GM10248 (cell line): ENCODE measurements at regions not wholly inside any gene's neighbourhood (a gene's known extent, or its start where the extent isn't known, plus 50 kb on each side); places are given as distances from the start of the nearest gene placed in this dataset.

ENCODE experiments used
- CTCF ChIA-PET: fragments of 300-600 bp; sonication (Branson Sonifier 250); formaldehyde crosslinking; extraction: SDS; loops from one replicate; lab custom pipeline; 2021; ENCODE audit warnings: antibody characterized with exemption; lab: Yijun Ruan, JAX
- POLR2A ChIA-PET: fragments of 350-650 bp; sonication (Branson Sonifier 250); formaldehyde crosslinking; extraction: SDS; loops from one replicate; lab custom pipeline; 2020; ENCODE audit warnings: antibody characterized with exemption; lab: Yijun Ruan, JAX
- DNase-seq: peaks from one replicate; pipeline ENCODE4 v3.0.0; 2012; ENCODE audit errors: extremely low spot score
- TF ChIP-seq, protein P1 (sequence below): IDR thresholded peaks from 2 replicates; pipeline ENCODE4 v1.5.1; 2012; ENCODE audit warnings: mild to moderate bottlenecking, low read depth; ENCODE audit errors: extremely low read depth, missing control alignments, control extremely low read depth

DNA sequence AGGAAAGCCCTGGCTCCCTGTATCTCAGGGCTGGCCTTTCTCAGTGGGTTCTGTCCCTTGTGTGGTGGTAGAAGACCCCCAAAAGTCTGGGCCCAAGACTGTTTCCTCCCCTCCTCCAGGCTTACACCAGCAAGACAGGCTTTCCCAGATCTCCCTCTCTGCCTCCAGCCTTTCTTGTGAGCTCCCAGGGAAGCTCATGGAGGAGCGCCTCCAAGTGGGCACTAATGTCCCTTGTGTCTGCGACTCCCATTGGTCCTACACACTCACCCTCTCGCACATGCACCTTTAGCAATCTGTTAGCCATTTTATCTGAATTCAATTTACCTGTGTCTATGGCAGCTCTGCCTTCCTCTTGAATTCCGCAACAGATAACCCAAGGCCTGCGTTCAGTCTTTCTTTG is 251.1 kb upstream of the CAND1 start:
- DNase-seq = no peak
- ChIA-PET POLR2A (no interaction called here), CTCF (interaction anchor here (1.1 kb wide), 1 partner anchor 9 kb away, joined by 4 read pairs; no protein-coding TSS in a partner anchor)
- TF ChIP-seq, protein P1, sequence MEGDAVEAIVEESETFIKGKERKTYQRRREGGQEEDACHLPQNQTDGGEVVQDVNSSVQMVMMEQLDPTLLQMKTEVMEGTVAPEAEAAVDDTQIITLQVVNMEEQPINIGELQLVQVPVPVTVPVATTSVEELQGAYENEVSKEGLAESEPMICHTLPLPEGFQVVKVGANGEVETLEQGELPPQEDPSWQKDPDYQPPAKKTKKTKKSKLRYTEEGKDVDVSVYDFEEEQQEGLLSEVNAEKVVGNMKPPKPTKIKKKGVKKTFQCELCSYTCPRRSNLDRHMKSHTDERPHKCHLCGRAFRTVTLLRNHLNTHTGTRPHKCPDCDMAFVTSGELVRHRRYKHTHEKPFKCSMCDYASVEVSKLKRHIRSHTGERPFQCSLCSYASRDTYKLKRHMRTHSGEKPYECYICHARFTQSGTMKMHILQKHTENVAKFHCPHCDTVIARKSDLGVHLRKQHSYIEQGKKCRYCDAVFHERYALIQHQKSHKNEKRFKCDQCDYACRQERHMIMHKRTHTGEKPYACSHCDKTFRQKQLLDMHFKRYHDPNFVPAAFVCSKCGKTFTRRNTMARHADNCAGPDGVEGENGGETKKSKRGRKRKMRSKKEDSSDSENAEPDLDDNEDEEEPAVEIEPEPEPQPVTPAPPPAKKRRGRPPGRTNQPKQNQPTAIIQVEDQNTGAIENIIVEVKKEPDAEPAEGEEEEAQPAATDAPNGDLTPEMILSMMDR = no peak

- ChIA-PET CTCF (no interaction called here), POLR2A (no interaction called here)
- DNase-seq = no peak
- TF ChIP-seq, protein P1 = no peak
Measured at GRCh38 chr12:67019070-67019469, 250.1 kb upstream of the CAND1 start.

GRCh38 chr12:67025543-67026114 is 243.5 kb upstream of the CAND1 start:
- ChIA-PET CTCF (interaction anchor here (0.6 to 2.7 kb wide), 16 partner anchors 9 to 917 kb away, joined by 3 to 15 read pairs (median 3); no protein-coding TSS in a partner anchor), POLR2A (no interaction called here)
- peak; percentile 40 for DNase-seq

GRCh38 chr12:67026487-67027246 is 242.5 kb upstream of the CAND1 start:
- POLR2A ChIA-PET = no interaction called here
- TF ChIP-seq, protein P1 = no peak
- CTCF ChIA-PET = interaction anchor here (0.8 to 2.7 kb wide), 9 partner anchors 8 to 227 kb away, joined by 3 to 15 read pairs (median 4); no protein-coding TSS in a partner anchor
- no peak for DNase-seq

More at GRCh38 chr12:67025543-67026114, 243.5 kb upstream of the CAND1 start:
- TF ChIP-seq, protein P1 = peak; percentile 72

- ChIA-PET POLR2A (no interaction called here), CTCF (no interaction called here)
- TF ChIP-seq, protein P1 = no peak
- DNase-seq = no peak
Measured at GRCh38 chr12:67028529-67028928, 240.6 kb upstream of the CAND1 start.

DNA sequence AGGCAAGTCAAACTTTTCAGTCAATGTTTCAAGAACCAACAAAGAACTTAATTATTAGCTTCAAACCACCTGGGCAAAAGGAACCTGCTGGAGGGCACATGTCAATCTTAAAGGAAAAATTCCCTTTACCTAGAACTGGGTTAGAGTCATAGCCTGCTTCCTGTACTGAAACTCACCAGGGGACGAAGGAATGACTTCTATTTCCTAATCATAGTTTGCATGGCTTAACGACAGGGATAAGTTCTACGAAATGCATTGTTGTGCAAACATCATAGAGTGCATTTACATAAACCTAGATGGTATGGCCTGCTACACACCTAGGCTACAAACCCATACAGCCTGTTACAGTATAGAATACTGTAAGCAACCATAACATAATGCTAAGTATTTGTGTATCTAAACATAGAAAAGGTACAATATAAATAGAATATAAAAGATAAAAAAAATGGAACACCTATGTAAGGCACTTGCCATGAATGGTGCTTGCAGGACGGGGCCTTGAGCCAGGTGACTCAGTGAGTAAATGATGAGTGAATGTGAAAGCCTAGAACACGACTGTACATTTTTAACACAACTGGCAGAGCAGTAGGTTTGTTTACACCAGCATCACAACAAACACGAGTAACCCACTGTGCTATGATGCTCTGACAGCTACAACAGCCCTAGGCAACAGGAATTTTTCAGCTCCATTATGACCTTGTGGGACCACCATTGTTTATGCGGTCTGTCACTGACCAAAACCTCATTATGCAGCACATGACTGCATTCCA is 234.9 kb upstream of the CAND1 start:
- CTCF ChIA-PET = interaction anchor here (3.5 kb wide), 1 partner anchor 8 kb away, joined by 15 read pairs; no protein-coding TSS in a partner anchor
- TF ChIP-seq, protein P1 = no peak
- DNase-seq = no peak
- POLR2A ChIA-PET = no interaction called here
